Kidney glomerular epithelial cell (primary cell): ENCODE measurements at regions not wholly inside any gene's neighbourhood (a gene's known extent, or its start where the extent isn't known, plus 50 kb on each side); places are given as distances from the start of the nearest gene placed in this dataset.

Experiments used
- DNase-seq: peaks from one replicate; lab custom pipeline; 2025; lab: John Stamatoyannopoulos, UW

GRCh38 chr15:79230766-79231165 lies 51.8 kb upstream of the ANKRD34C start:
- DNase-seq, result no peak

GRCh38 chr15:79222808-79223207 lies 59.7 kb upstream of the ANKRD34C start:
- DNase-seq, result no peak

- no peak for DNase-seq
These were observed 60.8 kb upstream of the ANKRD34C start for GRCh38 chr15:79221696-79222095.

- DNase-seq, result no peak
These were observed 63.0 kb upstream of the ANKRD34C start for GRCh38 chr15:79219393-79220056.

- no peak for DNase-seq
These were observed 63.8 kb upstream of the ANKRD34C start for GRCh38 chr15:79218588-79219200.

- no peak for DNase-seq
These were observed 68.9 kb upstream of the ANKRD34C start for GRCh38 chr15:79213650-79214049.

- no peak for DNase-seq
These were observed 69.8 kb upstream of the ANKRD34C start for GRCh38 chr15:79212589-79213157.

- DNase-seq, result no peak
These were observed 71.0 kb upstream of the ANKRD34C start for GRCh38 chr15:79211481-79211880.

- DNase-seq, result no peak
These were observed 72.8 kb upstream of the ANKRD34C start for GRCh38 chr15:79209690-79210089.

- no peak for DNase-seq
These were observed 73.4 kb upstream of the ANKRD34C start for GRCh38 chr15:79209116-79209515.

- no peak for DNase-seq
These were observed 74.3 kb upstream of the ANKRD34C start for GRCh38 chr15:79208179-79208578.

- no peak for DNase-seq
These were observed 75.6 kb upstream of the ANKRD34C start for GRCh38 chr15:79206940-79207339.

- no peak for DNase-seq
These were observed 77.4 kb upstream of the ANKRD34C start for GRCh38 chr15:79204886-79205675.

GRCh38 chr15:79198461-79198860 lies 84.1 kb upstream of the ANKRD34C start:
- DNase-seq, result no peak

GRCh38 chr15:79197285-79197684 lies 85.2 kb upstream of the ANKRD34C start:
- DNase-seq, result no peak

GRCh38 chr15:79195802-79196201 lies 86.7 kb upstream of the ANKRD34C start:
- DNase-seq, result no peak

GRCh38 chr15:79195239-79195638 lies 87.3 kb upstream of the ANKRD34C start:
- DNase-seq, result no peak

- no peak for DNase-seq
These were observed 88.1 kb upstream of the ANKRD34C start for GRCh38 chr15:79194386-79194785.

GRCh38 chr15:79193549-79193948 lies 89.0 kb upstream of the ANKRD34C start:
- DNase-seq, result no peak

GRCh38 chr15:79193103-79193502 lies 89.4 kb upstream of the ANKRD34C start:
- no peak for DNase-seq

GRCh38 chr15:79192462-79193036 lies 90.0 kb upstream of the ANKRD34C start:
- DNase-seq, result no peak

- no peak for DNase-seq
These were observed 92.4 kb upstream of the ANKRD34C start for GRCh38 chr15:79190093-79190492.
